HEK293 (cell line): ENCODE measurements at regions not wholly inside any gene's neighbourhood (a gene's known extent, or its start where the extent isn't known, plus 50 kb on each side); places are given as distances from the start of the nearest gene placed in this dataset.

Experiments
- BCL6B ChIP-seq: fragments of 450-650 bp; formaldehyde crosslinking; IDR thresholded peaks from 2 replicates; pipeline ENCODE4 v1.5.1; 2017; ENCODE audit warnings: missing biosample characterization, missing genetic modification characterization
- FEZF1 ChIP-seq: fragments of 450-650 bp; formaldehyde crosslinking; IDR thresholded peaks from 2 replicates; pipeline ENCODE4 v1.5.1; 2016; ENCODE audit warnings: missing biosample characterization, missing genetic modification characterization
- GLIS1 ChIP-seq: fragments of 450-650 bp; formaldehyde crosslinking; IDR thresholded peaks from 2 replicates; pipeline ENCODE4 v1.5.1; 2016; ENCODE audit warnings: missing biosample characterization, missing genetic modification characterization
- HOXA7 ChIP-seq: sonication (generic); formaldehyde crosslinking; IDR thresholded peaks from 2 replicates; pipeline ENCODE4 v1.8.1; 2022; ENCODE audit warnings: missing genetic modification reagents, borderline replicate concordance
- HOXC10 ChIP-seq: sonication (generic); formaldehyde crosslinking; IDR thresholded peaks from 2 replicates; pipeline ENCODE4 v1.8.1; 2023; ENCODE audit warnings: mild to moderate bottlenecking, missing genetic modification reagents
- IKZF3 ChIP-seq: fragments of 450-650 bp; IDR thresholded peaks from 2 replicates; pipeline ENCODE4 v1.5.0; 2018; ENCODE audit warnings: missing biosample characterization, mild to moderate bottlenecking, missing genetic modification characterization, moderate library complexity
- OSR2 ChIP-seq: fragments of 450-650 bp; formaldehyde crosslinking; IDR thresholded peaks from 2 replicates; pipeline ENCODE4 v1.5.1; 2016; ENCODE audit warnings: missing biosample characterization, missing genetic modification characterization
- OVOL3 ChIP-seq: fragments of 450-650 bp; formaldehyde crosslinking; IDR thresholded peaks from 2 replicates; pipeline ENCODE4 v1.5.1; 2016; ENCODE audit warnings: missing biosample characterization, missing genetic modification characterization
- PRDM6 ChIP-seq: fragments of 450-650 bp; formaldehyde crosslinking; IDR thresholded peaks from 2 replicates; pipeline ENCODE4 v1.5.1; 2017; ENCODE audit warnings: missing biosample characterization, missing genetic modification characterization
- SCRT2 ChIP-seq: fragments of 450-650 bp; formaldehyde crosslinking; IDR thresholded peaks from 2 replicates; pipeline ENCODE4 v1.5.1; 2016; ENCODE audit warnings: missing biosample characterization, missing genetic modification characterization
- WT1 ChIP-seq: fragments of 450-650 bp; formaldehyde crosslinking; IDR thresholded peaks from 2 replicates; pipeline ENCODE4 v1.5.1; 2016; ENCODE audit warnings: missing biosample characterization, missing genetic modification characterization
- ZBTB10 ChIP-seq: fragments of 450-650 bp; formaldehyde crosslinking; IDR thresholded peaks from 2 replicates; pipeline ENCODE4 v1.5.1; 2016; ENCODE audit warnings: missing biosample characterization, missing genetic modification characterization
- ZFP69B ChIP-seq: fragments of 450-650 bp; formaldehyde crosslinking; IDR thresholded peaks from 2 replicates; pipeline ENCODE4 v1.5.1; 2016; ENCODE audit warnings: missing biosample characterization, missing genetic modification characterization
- ZNF10 ChIP-seq: fragments of 450-650 bp; formaldehyde crosslinking; IDR thresholded peaks from 2 replicates; pipeline ENCODE4 v1.5.1; 2017; ENCODE audit warnings: missing biosample characterization, missing genetic modification characterization
- ZNF133 ChIP-seq: fragments of 450-650 bp; formaldehyde crosslinking; IDR thresholded peaks from 2 replicates; pipeline ENCODE4 v1.5.1; 2016; ENCODE audit warnings: missing biosample characterization, missing genetic modification characterization
- ZNF214 ChIP-seq: fragments of 450-650 bp; formaldehyde crosslinking; IDR thresholded peaks from 2 replicates; pipeline ENCODE4 v1.5.1; 2017; ENCODE audit warnings: missing biosample characterization, mild to moderate bottlenecking, missing genetic modification characterization, borderline replicate concordance
- ZNF398 ChIP-seq: fragments of 450-650 bp; formaldehyde crosslinking; IDR thresholded peaks from 2 replicates; pipeline ENCODE4 v1.5.1; 2017; ENCODE audit warnings: missing biosample characterization, missing genetic modification characterization
- ZNF48 ChIP-seq: fragments of 450-650 bp; formaldehyde crosslinking; IDR thresholded peaks from 2 replicates; pipeline ENCODE4 v1.5.1; 2016; ENCODE audit warnings: missing biosample characterization, missing genetic modification characterization
- ZNF510 ChIP-seq: fragments of 450-650 bp; formaldehyde crosslinking; IDR thresholded peaks from 2 replicates; pipeline ENCODE4 v1.5.1; 2018; ENCODE audit warnings: mild to moderate bottlenecking, missing genetic modification characterization, missing biosample characterization; ENCODE audit not compliant: insufficient replicate concordance
- ZNF513 ChIP-seq: fragments of 450-650 bp; IDR thresholded peaks from 2 replicates; pipeline ENCODE4 v1.5.1; 2018; ENCODE audit warnings: missing biosample characterization, missing genetic modification characterization
- ZNF548 ChIP-seq: fragments of 450-650 bp; formaldehyde crosslinking; IDR thresholded peaks from 2 replicates; pipeline ENCODE4 v1.5.1; 2016; ENCODE audit warnings: missing biosample characterization, missing genetic modification characterization
- ZNF560 ChIP-seq: fragments of 450-650 bp; formaldehyde crosslinking; IDR thresholded peaks from 2 replicates; pipeline ENCODE4 v1.5.1; 2017; ENCODE audit warnings: missing biosample characterization, missing genetic modification characterization, borderline replicate concordance
- ZNF585B ChIP-seq: fragments of 450-650 bp; formaldehyde crosslinking; IDR thresholded peaks from 2 replicates; pipeline ENCODE4 v1.5.1; 2016; ENCODE audit warnings: missing biosample characterization, missing genetic modification characterization
- ZNF610 ChIP-seq: fragments of 450-650 bp; formaldehyde crosslinking; IDR thresholded peaks from 2 replicates; pipeline ENCODE4 v1.5.1; 2016; ENCODE audit warnings: missing biosample characterization, missing genetic modification characterization, borderline replicate concordance
- ZNF629 ChIP-seq: fragments of 450-650 bp; formaldehyde crosslinking; IDR thresholded peaks from 2 replicates; pipeline ENCODE4 v1.5.1; 2017; ENCODE audit warnings: missing biosample characterization, missing genetic modification characterization
- ZNF777 ChIP-seq: fragments of 450-650 bp; formaldehyde crosslinking; IDR thresholded peaks from 2 replicates; pipeline ENCODE4 v1.5.1; 2017; ENCODE audit warnings: missing biosample characterization, missing genetic modification characterization, borderline replicate concordance
- TF ChIP-seq, protein P1 (sequence below): fragments of 450-650 bp; formaldehyde crosslinking; IDR thresholded peaks from 2 replicates; pipeline ENCODE4 v1.5.1; 2016; ENCODE audit warnings: missing biosample characterization, missing genetic modification characterization

GRCh38 chr7:117963264-117964197 is 90.3 kb upstream of the CTTNBP2 start (continued):
- peak; percentile 54 for TF ChIP-seq PRDM6 (tag by site-specific recombination)
- 0 out of 2 replicates have a peak, but pooled peaks have one; percentile 51 for TF ChIP-seq OVOL3 (tag by site-specific recombination)
- no peak for TF ChIP-seq ZNF133 (tag by site-specific recombination)
- no peak for TF ChIP-seq ZBTB10 (tag by site-specific recombination)
- TF ChIP-seq ZNF510 (tag by site-specific recombination) = no peak
- TF ChIP-seq ZNF398 = no peak
- TF ChIP-seq HOXA7 (CRISPR knock-in tag) = no peak
- TF ChIP-seq ZNF560 (tag by site-specific recombination) = no peak
- TF ChIP-seq ZNF629 (tag by site-specific recombination) = no peak
- no peak for TF ChIP-seq ZNF513 (tag by site-specific recombination)
- no peak for TF ChIP-seq ZNF777 (tag by site-specific recombination)
- peak; percentile 86 for TF ChIP-seq WT1 (tag by site-specific recombination)
- TF ChIP-seq ZNF214 (tag by site-specific recombination) = no peak
- no peak for TF ChIP-seq ZNF548 (tag by site-specific recombination)
- TF ChIP-seq ZNF48 (tag by site-specific recombination) = no peak
- TF ChIP-seq IKZF3 (tag by site-specific recombination) = 0 out of 2 replicates have a peak, but pooled peaks have one; percentile 37
- TF ChIP-seq BCL6B (tag by site-specific recombination) = peak; percentile 34; the same call in 1 of the 2 replicates
- TF ChIP-seq FEZF1 (tag by site-specific recombination) = peak; percentile 7; the same call in 1 of the 2 replicates
- TF ChIP-seq HOXC10 (CRISPR knock-in tag) = no peak
- TF ChIP-seq, protein P1, sequence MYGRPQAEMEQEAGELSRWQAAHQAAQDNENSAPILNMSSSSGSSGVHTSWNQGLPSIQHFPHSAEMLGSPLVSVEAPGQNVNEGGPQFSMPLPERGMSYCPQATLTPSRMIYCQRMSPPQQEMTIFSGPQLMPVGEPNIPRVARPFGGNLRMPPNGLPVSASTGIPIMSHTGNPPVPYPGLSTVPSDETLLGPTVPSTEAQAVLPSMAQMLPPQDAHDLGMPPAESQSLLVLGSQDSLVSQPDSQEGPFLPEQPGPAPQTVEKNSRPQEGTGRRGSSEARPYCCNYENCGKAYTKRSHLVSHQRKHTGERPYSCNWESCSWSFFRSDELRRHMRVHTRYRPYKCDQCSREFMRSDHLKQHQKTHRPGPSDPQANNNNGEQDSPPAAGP (tag by site-specific recombination) = no peak
- no peak for TF ChIP-seq ZNF585B (tag by site-specific recombination)
- TF ChIP-seq ZNF610 (tag by site-specific recombination) = no peak
- TF ChIP-seq OSR2 = peak; percentile 27; the same call in 1 of the 2 replicates
- TF ChIP-seq GLIS1 (tag by site-specific recombination) = peak; percentile 88
- no peak for TF ChIP-seq ZNF10 (tag by site-specific recombination)
- no peak for TF ChIP-seq ZFP69B (tag by site-specific recombination)
- TF ChIP-seq SCRT2 = no peak
- TF ChIP-seq, all 188 proteins: peak for 10
